HCT116 (cell line): ENCODE measurements at regions not wholly inside any gene's neighbourhood (a gene's known extent, or its start where the extent isn't known, plus 50 kb on each side); places are given as distances from the start of the nearest gene placed in this dataset.

Source experiments
- ATAC-seq: fragments of 200-7000 bp; cut with Tn5 transposase; 2 replicates; pipeline ENCODE4 v1.9.1; 2020; ENCODE audit warnings: mild to moderate bottlenecking, moderate library complexity
- BruUV-seq: library from RNA; stranded (reverse); fragments of 400-500 nt; replicated peaks from 2 replicates; lab custom pipeline; 2021; lab: Mats Ljungman, UMichigan
- CTCF ChIA-PET: fragments of 300-600 bp; sonication (Branson Sonifier 250); formaldehyde crosslinking; loops from one replicate; lab custom pipeline; 2021; ENCODE audit warnings: antibody characterized with exemption; lab: Charles Lee
- POLR2A ChIA-PET: fragments of 300-600, 350-600 bp; sonication (Branson Sonifier 250); formaldehyde crosslinking; loops from one replicate; lab custom pipeline; 2021; ENCODE audit warnings: antibody characterized with exemption; lab: Charles Lee
- RAD21 ChIA-PET, 2 experiments: fragments of 300-600 bp; sonication (Branson Sonifier 250); formaldehyde crosslinking; loops; one replicate each; lab custom pipeline; 2023; ENCODE audit warnings: low total read pairs in 2 of 2; ENCODE audit not compliant: uncharacterized antibody in 2 of 2, unreplicated experiment in 2 of 2, low non-redundant PET in 1 of 2; lab: Charles Lee
- DNase-seq: peaks from one replicate; pipeline ENCODE4 v3.0.0-alpha.2; 2010; ENCODE audit warnings: low read depth, low spot score
- H2AFZ ChIP-seq: fragments of 200-600 bp; shearing (Covaris generic), sonication (generic); 2 replicates; pipeline ENCODE4 v1.6.1; 2017; ENCODE audit warnings: low read depth, mixed run types, mixed read lengths, antibody characterized with exemption, low read length; ENCODE audit not compliant: poor library complexity, severe bottlenecking
- H3K27ac ChIP-seq: 2 replicates; pipeline ENCODE4 v1.5.1; 2012; ENCODE audit warnings: low read depth, low read length
- H3K27me3 ChIP-seq: fragments of 200-600 bp; sonication (generic); 2 replicates; pipeline ENCODE4 v1.6.1; 2016; ENCODE audit warnings: mixed run types, low read length, mixed read lengths; ENCODE audit not compliant: insufficient read depth
- H3K36me3 ChIP-seq, 2 experiments: fragments of 200-500 bp in 1 of 2; fragments of 200-600 bp in 1 of 2; sonication (Bioruptor generic) in 1 of 2; sonication (generic) in 1 of 2; 2 replicates each; pipeline versions ENCODE4 v1.5.1 to v1.6.1; 2014 to 2016; ENCODE audit warnings: low read length in 2 of 2, inconsistent platforms in 1 of 2, mixed read lengths in 1 of 2, mixed run types in 1 of 2; ENCODE audit not compliant: insufficient read depth in 2 of 2, control insufficient read depth in 1 of 2
- H3K4me1 ChIP-seq, 2 experiments: fragments of 200-600 bp in 1 of 2; sonication (generic) in 1 of 2; 2 replicates each; pipeline versions ENCODE4 v1.5.1 to v1.6.1; 2012 to 2017; ENCODE audit warnings: low read length in 2 of 2, inconsistent platforms in 1 of 2, mild to moderate bottlenecking in 1 of 2, mixed read lengths in 1 of 2, mixed run types in 1 of 2, moderate library complexity in 1 of 2; ENCODE audit not compliant: insufficient read depth in 2 of 2, control insufficient read depth in 1 of 2
- H3K4me2 ChIP-seq: fragments of 200-600 bp; sonication (generic); 2 replicates; pipeline ENCODE4 v1.6.1; 2017; ENCODE audit warnings: mixed run types, low read length, mixed read lengths
- H3K4me3 ChIP-seq, 2 experiments: fragments of 200-600 bp in 1 of 2; sonication (generic) in 1 of 2; replicated peaks in 1 of 2; 2 replicates each; pipeline ENCODE4 v1.5.1; 2011 to 2016; ENCODE audit warnings: low read length in 2 of 2, control low read depth in 1 of 2, low read depth in 1 of 2, mild to moderate bottlenecking in 1 of 2, mixed read lengths in 1 of 2, mixed run types in 1 of 2
- H3K79me2 ChIP-seq: fragments of 200-600 bp; sonication (generic); 2 replicates; pipeline ENCODE4 v1.6.1; 2017; ENCODE audit warnings: mild to moderate bottlenecking, mixed run types, low read length, moderate library complexity, mixed read lengths; ENCODE audit not compliant: insufficient read depth
- H3K9ac ChIP-seq: fragments of 200-600 bp; sonication (generic); 2 replicates; pipeline ENCODE4 v1.6.1; 2016; ENCODE audit warnings: low read length, mixed read lengths
- H3K9me2 ChIP-seq: fragments of 200-600 bp; sonication (generic), shearing (Covaris generic); 2 replicates; pipeline ENCODE4 v1.6.1; 2017; ENCODE audit warnings: mixed run types, mild to moderate bottlenecking, moderate library complexity; ENCODE audit not compliant: insufficient read depth
- H3K9me3 ChIP-seq, 2 experiments: fragments of 200-500 bp in 1 of 2; fragments of 200-600 bp in 1 of 2; sonication (Bioruptor generic) in 1 of 2; sonication (generic) in 1 of 2; 2 replicates each; pipeline ENCODE4 v1.6.1; 2014 to 2017; ENCODE audit warnings: low read length in 2 of 2, mixed read lengths in 2 of 2, inconsistent platforms in 1 of 2, low read depth in 1 of 2, mild to moderate bottlenecking in 1 of 2, mixed run types in 1 of 2, moderate library complexity in 1 of 2; ENCODE audit not compliant: control insufficient read depth in 1 of 2, insufficient read depth in 1 of 2
- H4K20me1 ChIP-seq: fragments of 200-600 bp; sonication (generic), shearing (Covaris generic); 2 replicates; pipeline ENCODE4 v1.6.1; 2017; ENCODE audit warnings: mixed run types, mild to moderate bottlenecking, moderate library complexity; ENCODE audit not compliant: insufficient read depth
- ATF3 ChIP-seq: IDR thresholded peaks from 2 replicates; pipeline ENCODE4 v1.6.1; 2012
- CBX3 ChIP-seq: IDR thresholded peaks from 2 replicates; pipeline ENCODE4 v1.6.1; 2012; ENCODE audit warnings: low read depth
- CTCF ChIP-seq, 3 experiments: fragments of 200-600 bp in 1 of 3; sonication (generic) in 1 of 3; IDR thresholded peaks in 2 of 3; conservative IDR thresholded peaks in 1 of 3; 2 replicates each; pipeline ENCODE4 v1.5.1; 2012 to 2017; ENCODE audit warnings: low read depth in 2 of 3, low read length in 2 of 3, antibody characterized with exemption in 1 of 3, borderline replicate concordance in 1 of 3, control low read depth in 1 of 3, mild to moderate bottlenecking in 1 of 3, mixed read lengths in 1 of 3, mixed run types in 1 of 3, moderate library complexity in 1 of 3; ENCODE audit not compliant: insufficient read depth in 1 of 3
- EGR1 ChIP-seq: IDR thresholded peaks from 2 replicates; pipeline ENCODE4 v1.6.1; 2012; ENCODE audit warnings: low read depth
- ELF1 ChIP-seq: IDR thresholded peaks from 2 replicates; pipeline ENCODE4 v1.6.1; 2012; ENCODE audit warnings: low read depth, borderline replicate concordance
- FOSL1 ChIP-seq: IDR thresholded peaks from 2 replicates; pipeline ENCODE4 v1.6.1; 2012; ENCODE audit warnings: low read depth
- JUND ChIP-seq: IDR thresholded peaks from 2 replicates; pipeline ENCODE4 v1.6.1; 2012
- POLR2AphosphoS5 ChIP-seq: IDR thresholded peaks from 2 replicates; pipeline ENCODE4 v1.6.1; 2011; ENCODE audit warnings: mild to moderate bottlenecking, low read depth, low read length, moderate library complexity
- REST ChIP-seq: IDR thresholded peaks from 2 replicates; pipeline ENCODE4 v1.6.1; 2012; ENCODE audit warnings: low read depth
- SIN3A ChIP-seq: IDR thresholded peaks from 2 replicates; pipeline ENCODE4 v1.6.1; 2012; ENCODE audit warnings: low read depth
- ZBTB33 ChIP-seq: IDR thresholded peaks from 2 replicates; pipeline ENCODE4 v1.6.1; 2011; ENCODE audit warnings: mild to moderate bottlenecking, low read length, moderate library complexity; ENCODE audit not compliant: insufficient replicate concordance; ENCODE audit errors: extremely low read depth
- ZFX ChIP-seq: fragments of 450-650 bp; IDR thresholded peaks from 2 replicates; pipeline ENCODE4 v1.6.1; 2017
- intact Hi-C: fragments of 100-400 bp; cut with micrococcal nuclease; formaldehyde crosslinking; loops from 2 replicates; pipeline ENCODE4 v1.10.0; 2022

- no peak overlapping the region for H3K4me3 ChIP-seq
- no peaks in the 10 kb centered on the region for H4K20me1 ChIP-seq
- no peak overlapping the region for H2AFZ ChIP-seq
- RAD21 ChIA-PET: no interaction called here
- intact Hi-C loops: no loop called here
- H3K9ac ChIP-seq: no peak overlapping the region
- H3K27ac ChIP-seq: no peak overlapping the region
- no peak overlapping the region for H3K4me2 ChIP-seq
- no peaks in the 10 kb centered on the region for H3K9me2 ChIP-seq
- no peak for TF ChIP-seq ELF1
- no peak for TF ChIP-seq POLR2AphosphoS5
- TF ChIP-seq CTCF (IDR thresholded peaks at IDR 0.05 in 2 of 3, conservative IDR thresholded peaks at IDR 0.05 in 1 of 3; ENCODE audit: borderline replicate concordance in 1 of 3, insufficient read depth in 1 of 3, low read depth in 2 of 3, low read length in 2 of 3): no peak
- no peak for TF ChIP-seq ZFX
- TF ChIP-seq EGR1: no peak
- TF ChIP-seq FOSL1: no peak
- no peak for TF ChIP-seq CBX3
- TF ChIP-seq ATF3: no peak
- TF ChIP-seq JUND: no peak
- TF ChIP-seq SIN3A: no peak
- POLR2A ChIA-PET: no interaction called here
- H3K79me2 ChIP-seq: no peaks in the 10 kb centered on the region
- H3K4me1 ChIP-seq: no peaks in the 10 kb centered on the region
- no peaks in the 10 kb centered on the region for H3K9me3 ChIP-seq
- BruUV-seq: no TSS peak
- no peaks in the 10 kb centered on the region for H3K36me3 ChIP-seq
- CTCF ChIA-PET: no interaction called here
- H3K27me3 ChIP-seq: peaks cover 5% of the 10 kb centered on the region; the same call in 1 of the 2 replicates
- DNase-seq: no peak
- ATAC-seq: no peak
Measured at GRCh38 chr6:153705429-153705828, 333.6 kb upstream of the OPRM1 start.

- no peaks in the 10 kb centered on the region for H3K4me1 ChIP-seq
- POLR2A ChIA-PET: no interaction called here
- no peak overlapping the region for H3K4me2 ChIP-seq
- RAD21 ChIA-PET: no interaction called here
- no TSS peak for BruUV-seq
- DNase-seq (no peak), ATAC-seq (no peak)
- no peaks in the 10 kb centered on the region for H3K36me3 ChIP-seq
- H3K9me3 ChIP-seq: no peaks in the 10 kb centered on the region
- no peaks in the 10 kb centered on the region for H4K20me1 ChIP-seq
- no peak overlapping the region for H2AFZ ChIP-seq
- H3K4me3 ChIP-seq: no peak overlapping the region
- H3K27ac ChIP-seq: no peak overlapping the region
- intact Hi-C loops: no loop called here
- H3K9me2 ChIP-seq: no peaks in the 10 kb centered on the region
- peaks cover 10% of the 10 kb centered on the region; the same call in 1 of the 2 replicates for H3K27me3 ChIP-seq
- H3K9ac ChIP-seq: no peak overlapping the region
- CTCF ChIA-PET: no interaction called here
- H3K79me2 ChIP-seq: no peaks in the 10 kb centered on the region
- TF ChIP-seq POLR2AphosphoS5: no peak
- TF ChIP-seq ZBTB33: no peak
- TF ChIP-seq ATF3: no peak
- TF ChIP-seq REST: no peak
- no peak for TF ChIP-seq CBX3
- TF ChIP-seq ZFX: no peak
Measured at GRCh38 chr6:153702671-153703070, 336.4 kb upstream of the OPRM1 start.
